ENCODE measurements at regions not wholly inside any gene's neighbourhood (a gene's known extent, or its start where the extent isn't known, plus 50 kb on each side); places are given as distances from the start of the nearest gene placed in this dataset.

DNA sequence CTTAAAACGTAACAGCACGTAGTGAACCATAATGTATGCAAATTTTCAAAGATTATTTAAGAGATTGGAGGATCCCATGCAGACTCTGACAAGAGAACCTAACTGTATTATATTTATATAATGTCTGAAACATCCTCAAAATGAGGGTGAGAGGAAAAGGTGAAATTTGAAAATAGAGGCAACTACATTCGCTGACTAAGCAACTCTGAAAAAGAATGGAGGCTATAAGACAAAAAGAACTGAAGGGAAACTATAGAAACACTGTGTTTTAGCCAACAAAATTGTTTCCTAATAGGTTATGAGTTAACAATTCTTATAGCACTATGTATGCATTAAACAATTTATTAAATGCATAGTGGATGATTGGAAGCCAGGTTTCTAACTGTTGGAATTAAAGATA lies 648.0 kb downstream of the UBE2NL start:
- TF ChIP-seq CTCF (IDR thresholded peaks at IDR 0.05) (no peak), POLR2A (IDR thresholded peaks at IDR 0.05) (no peak)
